ENCODE measurements at regions not wholly inside any gene's neighbourhood (a gene's known extent, or its start where the extent isn't known, plus 50 kb on each side); places are given as distances from the start of the nearest gene placed in this dataset.

DNA sequence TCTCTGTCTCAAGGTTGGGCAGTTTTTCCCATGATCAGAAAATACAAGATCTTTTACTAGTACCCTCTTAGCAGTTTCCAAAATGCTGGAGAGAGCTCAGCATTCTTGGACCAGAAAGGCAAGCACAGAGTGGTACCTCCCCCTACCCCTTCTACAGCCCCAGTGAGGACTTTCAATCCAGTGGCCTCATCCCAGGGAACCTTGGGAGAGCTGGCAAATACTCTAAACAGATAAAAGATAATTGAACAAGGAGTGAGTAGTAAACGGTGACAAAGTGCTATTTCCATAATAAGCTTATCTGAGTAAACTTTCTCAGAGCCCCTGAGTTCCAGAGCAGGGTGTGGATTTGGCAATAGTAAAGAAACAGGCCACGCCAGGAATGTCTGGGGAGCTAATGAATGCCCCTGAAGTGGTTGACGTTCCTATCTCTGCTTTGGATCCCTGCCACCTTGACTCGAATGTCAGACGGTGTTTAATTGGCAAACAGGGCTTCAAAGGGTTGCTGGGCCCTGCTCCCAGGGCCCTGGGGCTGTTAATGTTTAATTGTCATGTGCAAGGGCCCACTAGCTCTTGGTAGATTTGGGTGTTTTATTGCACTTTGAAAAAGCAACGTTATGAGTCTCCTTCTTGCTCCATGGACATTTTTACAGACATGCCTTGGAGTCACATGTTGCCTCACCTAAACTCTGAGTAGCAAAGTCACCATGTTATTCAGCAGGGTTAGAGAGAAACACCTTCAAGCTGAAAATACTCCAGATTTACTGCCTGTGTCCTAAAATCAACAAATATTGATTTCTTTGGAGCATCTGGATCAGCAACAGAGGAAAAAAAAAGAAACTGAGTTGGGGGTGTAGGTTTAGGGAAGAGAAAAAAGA, 239.9 kb downstream of the CYRIA start:
- Histone ChIP-seq H3K4me1 (ENCODE audit: control insufficient read depth, insufficient read depth, low read length) (peaks cover 10% of the 10 kb centered on the region; the same call in 1 of the 2 replicates), H3K4me3 (ENCODE audit: low read depth, low read length) (no peak overlapping the region), H3K27ac (ENCODE audit: extremely low read depth, low read depth, low read length) (peak overlapping the region; percentile 61), H3K9me3 (ENCODE audit: control insufficient read depth, insufficient read depth, low read depth, low read length) (no peaks in the 10 kb centered on the region), H3K36me3 (ENCODE audit: control insufficient read depth in 2 of 2, insufficient read depth in 1 of 2, low read length in 2 of 2) (no peaks in the 10 kb centered on the region)
- TF ChIP-seq, protein P1, sequence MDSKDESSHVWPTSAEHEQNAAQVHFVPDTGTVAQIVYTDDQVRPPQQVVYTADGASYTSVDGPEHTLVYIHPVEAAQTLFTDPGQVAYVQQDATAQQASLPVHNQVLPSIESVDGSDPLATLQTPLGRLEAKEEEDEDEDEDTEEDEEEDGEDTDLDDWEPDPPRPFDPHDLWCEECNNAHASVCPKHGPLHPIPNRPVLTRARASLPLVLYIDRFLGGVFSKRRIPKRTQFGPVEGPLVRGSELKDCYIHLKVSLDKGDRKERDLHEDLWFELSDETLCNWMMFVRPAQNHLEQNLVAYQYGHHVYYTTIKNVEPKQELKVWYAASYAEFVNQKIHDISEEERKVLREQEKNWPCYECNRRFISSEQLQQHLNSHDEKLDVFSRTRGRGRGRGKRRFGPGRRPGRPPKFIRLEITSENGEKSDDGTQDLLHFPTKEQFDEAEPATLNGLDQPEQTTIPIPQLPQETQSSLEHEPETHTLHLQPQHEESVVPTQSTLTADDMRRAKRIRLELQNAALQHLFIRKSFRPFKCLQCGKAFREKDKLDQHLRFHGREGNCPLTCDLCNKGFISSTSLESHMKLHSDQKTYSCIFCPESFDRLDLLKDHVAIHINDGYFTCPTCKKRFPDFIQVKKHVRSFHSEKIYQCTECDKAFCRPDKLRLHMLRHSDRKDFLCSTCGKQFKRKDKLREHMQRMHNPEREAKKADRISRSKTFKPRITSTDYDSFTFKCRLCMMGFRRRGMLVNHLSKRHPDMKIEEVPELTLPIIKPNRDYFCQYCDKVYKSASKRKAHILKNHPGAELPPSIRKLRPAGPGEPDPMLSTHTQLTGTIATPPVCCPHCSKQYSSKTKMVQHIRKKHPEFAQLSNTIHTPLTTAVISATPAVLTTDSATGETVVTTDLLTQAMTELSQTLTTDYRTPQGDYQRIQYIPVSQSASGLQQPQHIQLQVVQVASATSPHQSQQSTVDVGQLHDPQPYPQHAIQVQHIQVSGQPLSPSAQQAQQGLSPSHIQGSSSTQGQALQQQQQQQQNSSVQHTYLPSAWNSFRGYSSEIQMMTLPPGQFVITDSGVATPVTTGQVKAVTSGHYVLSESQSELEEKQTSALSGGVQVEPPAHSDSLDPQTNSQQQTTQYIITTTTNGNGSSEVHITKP (tag by site-specific recombination; IDR thresholded peaks at IDR 0.05) = peak; percentile 59
- TF ChIP-seq ZFP69B (tag by site-specific recombination; IDR thresholded peaks at IDR 0.05) (peak; percentile 37; the same call in 1 of the 2 replicates), GLIS1 (tag by site-specific recombination; IDR thresholded peaks at IDR 0.05) (peak; percentile 89), OSR2 (tag by site-specific recombination; IDR thresholded peaks at IDR 0.05) (peak; percentile 78), ZNF571 (tag by site-specific recombination; IDR thresholded peaks at IDR 0.05) (no peak), FEZF1 (tag by site-specific recombination; IDR thresholded peaks at IDR 0.05) (peak; percentile 77), ZBTB17 (tag by site-specific recombination; IDR thresholded peaks at IDR 0.05) (0 out of 2 replicates have a peak, but pooled peaks have one; percentile 16), ZNF132 (tag by site-specific recombination; IDR thresholded peaks at IDR 0.05; ENCODE audit: borderline replicate concordance) (no peak), GLIS2 (tag by site-specific recombination; IDR thresholded peaks at IDR 0.05) (no peak), ZNF623 (tag by site-specific recombination; IDR thresholded peaks at IDR 0.05) (peak; percentile 36; the same call in 1 of the 2 replicates), TCF7L2 (IDR thresholded peaks at IDR 0.05; ENCODE audit: borderline replicate concordance, low read depth, low read length) (peak; percentile 52; the same call in 1 of the 2 replicates), ZSCAN30 (tag by site-specific recombination; IDR thresholded peaks at IDR 0.05) (no peak), HOXD13 (CRISPR knock-in tag; IDR thresholded peaks at IDR 0.05; ENCODE audit: borderline replicate concordance) (0 out of 2 replicates have a peak, but pooled peaks have one; percentile 12)
- POLR2A ChIA-PET = interaction anchor here (0.6 to 1.0 kb wide), 4 partner anchors 18 to 486 kb away, joined by 3 to 6 read pairs (median 3); no protein-coding TSS in a partner anchor
- CTCF ChIA-PET = interaction anchor here (0.7 kb wide), 1 partner anchor 10 kb away, joined by 4 read pairs; no protein-coding TSS in a partner anchor

GRCh38 chr2:16420421-16420820, 245.2 kb downstream of the CYRIA start:
- no peaks in the 10 kb centered on the region for H3K36me3 ChIP-seq (ENCODE audit: control insufficient read depth in 2 of 2, insufficient read depth in 1 of 2, low read length in 2 of 2)
- no peak overlapping the region for H3K27ac ChIP-seq (ENCODE audit: extremely low read depth, low read depth, low read length)
- H3K4me1 ChIP-seq (ENCODE audit: control insufficient read depth, insufficient read depth, low read length) = no peaks in the 10 kb centered on the region; the same call in 1 of the 2 replicates
- no peak overlapping the region for H3K4me3 ChIP-seq (ENCODE audit: low read depth, low read length)
- no peaks in the 10 kb centered on the region for H3K9me3 ChIP-seq (ENCODE audit: control insufficient read depth, insufficient read depth, low read depth, low read length)
- CTCF ChIA-PET = no interaction called here
- POLR2A ChIA-PET = no interaction called here
- TF ChIP-seq ZNF776 (tag by site-specific recombination; IDR thresholded peaks at IDR 0.05; ENCODE audit: borderline replicate concordance) = no peak
- no peak for TF ChIP-seq PRDM2 (tag by site-specific recombination; IDR thresholded peaks at IDR 0.05; ENCODE audit: borderline replicate concordance)
- TF ChIP-seq ZNF280C (tag by site-specific recombination; IDR thresholded peaks at IDR 0.05) = no peak
- no peak for TF ChIP-seq TCF7L2 (IDR thresholded peaks at IDR 0.05; ENCODE audit: borderline replicate concordance, low read depth, low read length)
- TF ChIP-seq, protein P2, sequence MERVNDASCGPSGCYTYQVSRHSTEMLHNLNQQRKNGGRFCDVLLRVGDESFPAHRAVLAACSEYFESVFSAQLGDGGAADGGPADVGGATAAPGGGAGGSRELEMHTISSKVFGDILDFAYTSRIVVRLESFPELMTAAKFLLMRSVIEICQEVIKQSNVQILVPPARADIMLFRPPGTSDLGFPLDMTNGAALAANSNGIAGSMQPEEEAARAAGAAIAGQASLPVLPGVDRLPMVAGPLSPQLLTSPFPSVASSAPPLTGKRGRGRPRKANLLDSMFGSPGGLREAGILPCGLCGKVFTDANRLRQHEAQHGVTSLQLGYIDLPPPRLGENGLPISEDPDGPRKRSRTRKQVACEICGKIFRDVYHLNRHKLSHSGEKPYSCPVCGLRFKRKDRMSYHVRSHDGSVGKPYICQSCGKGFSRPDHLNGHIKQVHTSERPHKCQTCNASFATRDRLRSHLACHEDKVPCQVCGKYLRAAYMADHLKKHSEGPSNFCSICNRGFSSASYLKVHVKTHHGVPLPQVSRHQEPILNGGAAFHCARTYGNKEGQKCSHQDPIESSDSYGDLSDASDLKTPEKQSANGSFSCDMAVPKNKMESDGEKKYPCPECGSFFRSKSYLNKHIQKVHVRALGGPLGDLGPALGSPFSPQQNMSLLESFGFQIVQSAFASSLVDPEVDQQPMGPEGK (tag by site-specific recombination; IDR thresholded peaks at IDR 0.05) = no peak
- no peak for TF ChIP-seq MEIS1 (CRISPR knock-in tag; IDR thresholded peaks at IDR 0.05; ENCODE audit: borderline replicate concordance)
- TF ChIP-seq ZNF292 (tag by site-specific recombination; IDR thresholded peaks at IDR 0.05; ENCODE audit: borderline replicate concordance, low read depth) = no peak
